SU-DHL-6 (cell line): ENCODE measurements at regions not wholly inside any gene's neighbourhood (a gene's known extent, or its start where the extent isn't known, plus 50 kb on each side); places are given as distances from the start of the nearest gene placed in this dataset.

Experiments used
- EZH2phosphoT487 ChIP-seq: fragments of 200-600 bp; sonication (generic), shearing (Covaris generic); conservative IDR thresholded peaks from 2 replicates; pipeline ENCODE4 v1.6.1; 2018; ENCODE audit warnings: mild to moderate bottlenecking, antibody characterized with exemption, low read length, moderate library complexity, mixed read lengths
- TF ChIP-seq, protein P1 (sequence below): fragments of 200-600 bp; sonication (generic); IDR thresholded peaks from one replicate; pipeline ENCODE4 v1.5.1; 2017; ENCODE audit warnings: antibody characterized with exemption, mild to moderate bottlenecking, low read length, moderate library complexity; ENCODE audit not compliant: insufficient read depth, poor library complexity, severe bottlenecking

DNA sequence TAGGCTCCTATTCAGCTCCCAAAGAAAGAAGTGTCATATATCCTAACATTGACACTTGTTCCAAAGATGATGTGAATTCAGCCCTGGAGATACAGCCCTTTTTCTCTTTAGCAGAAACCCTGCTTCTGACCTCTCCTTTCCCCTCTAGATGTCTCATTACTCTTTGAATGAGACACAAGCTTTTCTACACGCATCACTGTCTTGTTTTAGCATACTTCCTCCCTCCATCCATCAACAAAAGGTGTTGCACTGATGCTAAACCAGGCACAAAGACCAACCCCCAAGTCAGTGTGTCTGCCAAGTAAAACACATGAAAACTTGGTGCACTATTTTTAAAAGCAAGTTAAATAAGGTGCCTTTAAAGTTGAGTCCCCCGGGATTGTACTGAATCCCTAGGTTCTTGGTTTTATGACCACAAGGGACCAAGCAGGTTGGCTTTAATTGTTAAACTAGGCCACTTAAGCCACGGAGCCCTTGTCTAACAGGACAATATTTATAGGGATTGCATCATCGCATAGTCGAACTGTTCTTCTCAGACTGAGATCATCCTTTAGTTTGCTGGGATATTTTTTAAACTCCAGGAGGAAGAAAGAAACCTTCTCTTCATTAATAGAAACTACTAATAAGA, 101.0 kb upstream of the GUCA2B start:
- TF ChIP-seq, protein P1, sequence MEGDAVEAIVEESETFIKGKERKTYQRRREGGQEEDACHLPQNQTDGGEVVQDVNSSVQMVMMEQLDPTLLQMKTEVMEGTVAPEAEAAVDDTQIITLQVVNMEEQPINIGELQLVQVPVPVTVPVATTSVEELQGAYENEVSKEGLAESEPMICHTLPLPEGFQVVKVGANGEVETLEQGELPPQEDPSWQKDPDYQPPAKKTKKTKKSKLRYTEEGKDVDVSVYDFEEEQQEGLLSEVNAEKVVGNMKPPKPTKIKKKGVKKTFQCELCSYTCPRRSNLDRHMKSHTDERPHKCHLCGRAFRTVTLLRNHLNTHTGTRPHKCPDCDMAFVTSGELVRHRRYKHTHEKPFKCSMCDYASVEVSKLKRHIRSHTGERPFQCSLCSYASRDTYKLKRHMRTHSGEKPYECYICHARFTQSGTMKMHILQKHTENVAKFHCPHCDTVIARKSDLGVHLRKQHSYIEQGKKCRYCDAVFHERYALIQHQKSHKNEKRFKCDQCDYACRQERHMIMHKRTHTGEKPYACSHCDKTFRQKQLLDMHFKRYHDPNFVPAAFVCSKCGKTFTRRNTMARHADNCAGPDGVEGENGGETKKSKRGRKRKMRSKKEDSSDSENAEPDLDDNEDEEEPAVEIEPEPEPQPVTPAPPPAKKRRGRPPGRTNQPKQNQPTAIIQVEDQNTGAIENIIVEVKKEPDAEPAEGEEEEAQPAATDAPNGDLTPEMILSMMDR = no peak
- no peak for TF ChIP-seq EZH2phosphoT487
